Adipocyte (in vitro differentiated cells): ENCODE measurements at regions not wholly inside any gene's neighbourhood (a gene's known extent, or its start where the extent isn't known, plus 50 kb on each side); places are given as distances from the start of the nearest gene placed in this dataset.

Experiments
- DNase-seq: peaks from one replicate; pipeline ENCODE4 v3.0.0-alpha.2; 2015; ENCODE audit warnings: low read depth
- H3K27me3 ChIP-seq: replicated peaks from 2 replicates; pipeline ENCODE4 v1.7.0; 2013; ENCODE audit warnings: mild to moderate bottlenecking, low read length, moderate library complexity; ENCODE audit not compliant: control insufficient read depth, insufficient read depth
- H3K36me3 ChIP-seq: 2 replicates; pipeline ENCODE4 v1.7.0; 2013; ENCODE audit warnings: low read length, mild to moderate bottlenecking, moderate library complexity; ENCODE audit not compliant: control insufficient read depth, insufficient read depth, severe bottlenecking
- H3K4me1 ChIP-seq: 2 replicates; pipeline ENCODE4 v1.7.0; 2013; ENCODE audit warnings: mild to moderate bottlenecking, low read length, moderate library complexity; ENCODE audit not compliant: control insufficient read depth, insufficient read depth
- H3K4me3 ChIP-seq: 2 replicates; pipeline ENCODE4 v1.7.0; 2013; ENCODE audit warnings: mild to moderate bottlenecking, low read length, moderate library complexity
- H3K9ac ChIP-seq: 2 replicates; pipeline ENCODE4 v1.7.0; 2013; ENCODE audit warnings: mild to moderate bottlenecking, low read length, moderate library complexity
- H3K9me3 ChIP-seq: 2 replicates; pipeline ENCODE4 v1.7.0; 2013; ENCODE audit warnings: mild to moderate bottlenecking, low read length, moderate library complexity; ENCODE audit not compliant: control insufficient read depth

DNA sequence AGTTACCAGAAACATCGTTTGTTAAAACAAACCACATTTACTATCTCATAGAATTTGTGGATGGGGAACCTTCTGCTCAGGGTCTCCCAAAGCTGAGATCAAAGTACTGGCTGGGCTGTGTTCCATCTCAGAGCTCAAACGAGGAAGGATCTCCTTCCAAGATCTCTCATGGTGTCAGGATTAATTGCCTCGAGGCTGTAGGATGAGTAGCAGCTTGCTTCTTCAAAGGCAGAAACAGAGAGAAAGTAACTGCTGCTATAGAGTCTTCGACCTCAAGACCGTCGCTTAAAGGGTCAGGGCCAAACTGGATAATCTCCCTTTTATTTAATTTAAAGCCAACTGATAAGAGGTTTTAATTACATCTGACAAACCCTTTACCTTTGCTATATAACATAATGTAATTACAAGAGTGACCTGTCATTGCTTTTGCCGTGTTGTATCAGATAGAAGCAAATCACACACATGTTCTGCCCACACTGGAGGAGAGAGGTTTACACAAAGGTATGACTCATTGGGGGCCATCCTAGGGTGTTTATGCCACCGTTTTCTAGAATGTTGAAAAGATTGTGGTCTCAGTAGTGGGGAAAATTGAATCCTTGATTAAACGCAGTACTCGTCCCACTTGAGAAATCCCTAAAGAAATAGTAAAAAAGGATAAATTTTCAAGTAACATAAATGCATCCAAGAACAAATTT lies 868.8 kb upstream of the TMEM132C start:
- no peak overlapping the region for H3K4me3 ChIP-seq
- H3K27me3 ChIP-seq = no peaks in the 10 kb centered on the region
- no peak overlapping the region for H3K9ac ChIP-seq
- peaks cover 6% of the 10 kb centered on the region for H3K4me1 ChIP-seq
- no peak for DNase-seq
- no peaks in the 10 kb centered on the region for H3K36me3 ChIP-seq
- no peaks in the 10 kb centered on the region for H3K9me3 ChIP-seq

DNA sequence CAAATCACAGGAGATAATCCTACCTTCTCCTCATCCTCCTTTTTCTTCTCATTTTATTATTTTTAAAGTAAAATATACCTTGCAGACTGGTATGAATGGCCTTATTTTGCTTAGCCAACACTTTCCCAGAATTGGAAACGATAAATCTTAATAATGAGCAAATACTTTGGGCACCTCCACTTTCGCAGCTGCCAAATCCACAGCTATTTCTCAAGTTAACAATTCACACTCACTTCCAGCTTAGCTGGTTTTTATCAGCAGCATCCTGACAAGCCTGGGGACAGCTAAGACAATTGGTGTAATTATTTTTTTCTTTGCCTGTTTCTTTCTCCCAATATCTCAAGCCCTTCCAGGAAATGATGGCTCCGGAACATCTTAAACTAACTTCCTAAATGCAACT lies 867.5 kb upstream of the TMEM132C start:
- DNase-seq = no peak
- peaks cover 6% of the 10 kb centered on the region for H3K4me1 ChIP-seq

DNA sequence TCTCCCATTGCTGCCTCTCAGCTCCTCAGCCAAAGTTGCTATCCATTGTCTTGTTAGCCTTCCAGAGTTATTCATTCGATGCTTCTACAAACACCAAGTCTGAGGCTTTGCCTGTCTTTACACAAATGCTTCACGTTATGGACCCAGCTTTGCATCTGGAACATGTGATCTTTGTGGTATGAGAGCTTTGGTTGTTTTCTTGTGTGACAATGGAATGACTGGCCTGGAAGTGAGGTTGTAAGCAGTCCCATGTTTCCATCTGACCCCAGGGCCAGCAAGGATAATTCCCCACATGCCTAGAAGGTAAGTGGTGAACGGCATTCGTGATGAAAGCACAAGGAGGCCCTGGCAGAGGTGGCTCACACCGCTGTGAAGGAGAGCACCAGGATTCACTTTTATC lies 866.7 kb upstream of the TMEM132C start:
- H3K27me3 ChIP-seq = no peaks in the 10 kb centered on the region
- no peak overlapping the region for H3K9ac ChIP-seq
- DNase-seq = no peak
- H3K36me3 ChIP-seq = no peaks in the 10 kb centered on the region
- no peak overlapping the region for H3K4me3 ChIP-seq
- peaks cover 2% of the 10 kb centered on the region for H3K9me3 ChIP-seq
- H3K4me1 ChIP-seq = peaks cover 6% of the 10 kb centered on the region

More for the DNA sequence above, 867.5 kb upstream of the TMEM132C start:
- Histone ChIP-seq H3K27me3 (no peaks in the 10 kb centered on the region), H3K36me3 (no peaks in the 10 kb centered on the region), H3K4me3 (no peak overlapping the region), H3K9me3 (no peaks in the 10 kb centered on the region), H3K9ac (no peak overlapping the region)

DNA sequence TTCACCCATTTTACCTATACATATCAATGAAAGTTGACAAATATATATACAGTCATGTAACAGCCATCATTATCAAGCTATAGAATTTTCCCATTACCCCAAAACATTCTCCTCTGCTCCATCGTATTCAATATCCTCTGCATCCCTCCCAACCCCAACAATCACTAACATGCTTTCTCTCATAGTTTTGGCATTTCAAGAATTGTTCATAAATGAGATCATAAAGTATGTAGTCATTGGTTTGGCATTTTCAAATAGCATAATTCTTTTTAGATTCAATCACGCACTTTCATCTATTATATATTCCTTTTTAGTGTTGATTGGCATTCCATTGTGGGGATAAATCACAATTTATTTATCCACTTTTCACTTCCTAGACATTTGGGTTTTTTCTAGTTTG lies 866.0 kb upstream of the TMEM132C start:
- DNase-seq = peak; percentile 39
- Histone ChIP-seq H3K9me3 (peaks cover 2% of the 10 kb centered on the region), H3K4me3 (no peak overlapping the region), H3K9ac (no peak overlapping the region), H3K36me3 (no peaks in the 10 kb centered on the region), H3K27me3 (no peaks in the 10 kb centered on the region), H3K4me1 (peaks cover 6% of the 10 kb centered on the region)

DNA sequence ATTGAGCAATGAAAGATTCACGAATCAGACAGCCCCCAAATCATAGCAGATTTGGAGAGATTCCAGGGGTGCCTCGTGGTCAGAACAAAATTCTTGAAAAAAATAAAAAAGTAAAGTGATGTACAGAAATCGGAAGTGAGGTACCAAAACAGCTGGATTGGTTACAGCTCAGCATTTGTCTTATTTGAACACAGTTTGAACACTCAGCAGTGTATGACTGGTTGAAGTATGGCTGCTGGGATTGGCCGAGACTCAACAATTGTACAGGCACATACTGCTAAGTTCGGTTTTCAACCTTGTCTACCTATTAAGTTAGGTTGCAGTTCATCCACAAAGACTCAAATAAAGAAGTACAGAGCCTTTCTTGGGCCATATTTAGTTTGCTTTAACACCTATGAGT lies 865.4 kb upstream of the TMEM132C start:
- no peaks in the 10 kb centered on the region for H3K27me3 ChIP-seq
- no peak for DNase-seq
- no peak overlapping the region for H3K4me3 ChIP-seq
- no peaks in the 10 kb centered on the region for H3K36me3 ChIP-seq
- H3K4me1 ChIP-seq = peaks cover 6% of the 10 kb centered on the region
- peaks cover 2% of the 10 kb centered on the region for H3K9me3 ChIP-seq
- no peak overlapping the region for H3K9ac ChIP-seq

GRCh38 chr12:127411166-127411915 lies 855.6 kb upstream of the TMEM132C start:
- H3K4me3 ChIP-seq = no peak overlapping the region
- H3K27me3 ChIP-seq = no peaks in the 10 kb centered on the region
- H3K36me3 ChIP-seq = no peaks in the 10 kb centered on the region
- peak; percentile 2 for DNase-seq
- H3K4me1 ChIP-seq = no peaks in the 10 kb centered on the region
- H3K9me3 ChIP-seq = peaks cover 6% of the 10 kb centered on the region
- H3K9ac ChIP-seq = no peak overlapping the region

GRCh38 chr12:127411981-127412380 lies 855.0 kb upstream of the TMEM132C start:
- DNase-seq = no peak
- H3K36me3 ChIP-seq = no peaks in the 10 kb centered on the region
- no peak overlapping the region for H3K9ac ChIP-seq
- H3K9me3 ChIP-seq = peaks cover 12% of the 10 kb centered on the region
- no peaks in the 10 kb centered on the region for H3K27me3 ChIP-seq
- H3K4me1 ChIP-seq = no peaks in the 10 kb centered on the region
- no peak overlapping the region for H3K4me3 ChIP-seq

DNA sequence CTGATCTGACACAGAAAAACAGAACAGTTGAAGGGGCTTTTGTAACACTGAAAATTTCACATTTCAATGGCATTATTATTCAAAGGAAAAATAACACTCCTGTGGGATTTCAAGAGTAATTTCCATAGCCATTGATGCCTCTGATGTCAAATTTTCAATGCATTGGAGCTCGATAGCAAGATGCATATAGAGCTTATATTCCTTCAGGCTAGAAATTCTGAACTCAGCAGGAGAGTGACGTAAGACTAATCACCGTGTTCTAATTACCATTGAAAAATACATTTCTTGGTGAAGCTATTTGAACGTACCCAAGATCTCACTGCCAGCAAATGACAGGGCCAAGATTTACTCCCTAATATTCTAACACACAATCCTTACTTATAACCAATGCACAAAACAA lies 854.1 kb upstream of the TMEM132C start:
- Histone ChIP-seq H3K9me3 (peaks cover 21% of the 10 kb centered on the region), H3K4me3 (no peak overlapping the region), H3K4me1 (no peaks in the 10 kb centered on the region), H3K27me3 (no peaks in the 10 kb centered on the region), H3K9ac (no peak overlapping the region), H3K36me3 (no peaks in the 10 kb centered on the region)
- no peak for DNase-seq

DNA sequence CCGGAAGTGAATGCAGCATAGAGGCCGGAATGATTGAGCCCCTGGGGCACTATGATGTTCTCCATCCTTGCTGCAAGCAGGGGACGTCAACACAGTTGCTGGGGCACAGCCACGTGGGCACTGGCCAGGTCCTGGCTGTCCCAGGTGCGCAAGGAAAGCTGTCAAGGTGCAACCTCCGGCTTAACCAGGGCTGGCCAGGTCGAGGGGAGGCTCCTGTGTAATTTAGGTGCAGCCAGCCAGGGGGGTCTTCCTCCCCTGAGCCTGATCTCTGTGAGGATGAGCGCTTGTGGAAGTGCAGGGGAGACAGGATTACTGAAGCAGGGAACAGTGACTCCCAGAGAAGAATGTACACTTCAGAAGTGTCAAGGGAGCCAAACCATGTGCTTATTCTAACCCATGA lies 852.8 kb upstream of the TMEM132C start:
- Histone ChIP-seq H3K27me3 (peaks cover 4% of the 10 kb centered on the region), H3K36me3 (no peaks in the 10 kb centered on the region), H3K9ac (no peak overlapping the region), H3K4me1 (no peaks in the 10 kb centered on the region), H3K4me3 (no peak overlapping the region), H3K9me3 (peaks cover 34% of the 10 kb centered on the region)
- no peak for DNase-seq

DNA sequence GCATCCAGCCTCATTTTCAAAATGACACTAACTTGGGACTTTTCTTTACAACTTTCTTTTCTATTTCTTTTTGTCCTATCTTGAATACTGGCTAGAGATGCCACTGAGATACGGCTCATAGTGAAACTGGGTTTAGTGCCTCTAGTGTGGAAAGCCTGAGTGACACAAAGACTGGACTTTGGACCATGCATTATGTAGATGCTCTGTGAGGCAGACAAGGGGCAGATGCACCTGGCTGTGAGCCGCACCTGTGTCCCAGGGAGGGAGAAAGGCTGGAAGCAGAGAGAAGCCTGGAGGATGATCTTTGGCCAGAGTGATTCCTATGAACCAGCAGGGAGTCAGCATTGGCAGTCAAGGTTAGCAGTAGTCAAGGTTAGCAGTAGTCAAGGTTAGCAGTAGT lies 852.3 kb upstream of the TMEM132C start:
- Histone ChIP-seq H3K9ac (no peak overlapping the region), H3K27me3 (peaks cover 4% of the 10 kb centered on the region), H3K4me3 (no peak overlapping the region), H3K36me3 (no peaks in the 10 kb centered on the region), H3K4me1 (no peaks in the 10 kb centered on the region), H3K9me3 (peaks cover 39% of the 10 kb centered on the region)
- no peak for DNase-seq

GRCh38 chr12:127416796-127417195 lies 850.2 kb upstream of the TMEM132C start:
- H3K9me3 ChIP-seq = peaks cover 42% of the 10 kb centered on the region
- H3K4me3 ChIP-seq = no peak overlapping the region
- no peaks in the 10 kb centered on the region for H3K4me1 ChIP-seq
- peaks cover 4% of the 10 kb centered on the region for H3K27me3 ChIP-seq
- no peak overlapping the region for H3K9ac ChIP-seq
- no peak for DNase-seq
- no peaks in the 10 kb centered on the region for H3K36me3 ChIP-seq
